GM23338 (cell line): ENCODE measurements at regions not wholly inside any gene's neighbourhood (a gene's known extent, or its start where the extent isn't known, plus 50 kb on each side); places are given as distances from the start of the nearest gene placed in this dataset.
"Not testable (repeated sequence)": the region's sequence is repeated elsewhere in the genome, so short reads cannot be mapped to it uniquely, and the experiment has no call there.

ENCODE experiments used
- ATAC-seq: fragments of 200-7000 bp; cut with Tn5 transposase; 3 replicates; pipeline ENCODE4 v1.9.1; 2020
- DNase-seq: peaks from one replicate; pipeline ENCODE4 v3.0.0-alpha.2; 2015; ENCODE audit warnings: low spot score
- H2AFZ ChIP-seq: fragments of 200-600 bp; sonication (generic); 2 replicates; pipeline ENCODE4 v1.8.0; 2016; ENCODE audit warnings: antibody characterized with exemption, mild to moderate bottlenecking, moderate library complexity
- H3F3A ChIP-seq: fragments of 200-600 bp; sonication (generic); replicated peaks from 2 replicates; pipeline ENCODE4 v1.8.0; 2017; ENCODE audit warnings: antibody characterized with exemption, mixed run types, low read depth
- H3K27ac ChIP-seq: fragments of 200-600 bp; sonication (generic); 2 replicates; pipeline ENCODE4 v1.6.1; 2016; ENCODE audit warnings: low read depth
- H3K27me3 ChIP-seq: fragments of 200-600 bp; sonication (generic); 2 replicates; pipeline ENCODE4 v1.8.0; 2016; ENCODE audit warnings: mild to moderate bottlenecking, mixed run types, moderate library complexity; ENCODE audit not compliant: insufficient read depth
- H3K36me3 ChIP-seq: fragments of 200-600 bp; sonication (generic); 2 replicates; pipeline ENCODE4 v1.8.0; 2016; ENCODE audit warnings: mild to moderate bottlenecking; ENCODE audit not compliant: insufficient read depth
- H3K4me1 ChIP-seq: fragments of 200-600 bp; sonication (generic); 2 replicates; pipeline ENCODE4 v1.8.0; 2016; ENCODE audit warnings: mild to moderate bottlenecking, moderate library complexity; ENCODE audit not compliant: insufficient read depth
- H3K4me2 ChIP-seq: fragments of 200-600 bp; sonication (generic); 2 replicates; pipeline ENCODE4 v1.7.1; 2017; ENCODE audit warnings: mixed run types
- H3K4me3 ChIP-seq: fragments of 200-600 bp; sonication (generic); 2 replicates; pipeline ENCODE4 v1.6.1; 2016; ENCODE audit warnings: mixed run types
- H3K79me2 ChIP-seq: fragments of 200-600 bp; sonication (generic); replicated peaks from 2 replicates; pipeline ENCODE4 v1.8.0; 2017; ENCODE audit warnings: mild to moderate bottlenecking; ENCODE audit not compliant: insufficient read depth
- H3K9me2 ChIP-seq: fragments of 200-600 bp; sonication (generic); 2 replicates; pipeline ENCODE4 v1.8.0; 2017; ENCODE audit not compliant: insufficient read depth
- H4K20me1 ChIP-seq: fragments of 200-600 bp; sonication (generic); replicated peaks from 2 replicates; pipeline ENCODE4 v1.8.0; 2017; ENCODE audit warnings: mild to moderate bottlenecking; ENCODE audit not compliant: insufficient read depth
- H3K27ac Mint-ChIP-seq: 2 replicates; pipeline ENCODE4 v1.8.0; 2020; ENCODE audit warnings: inconsistent platforms, mild to moderate bottlenecking, moderate library complexity, mixed read lengths
- H3K27me3 Mint-ChIP-seq: 3 replicates; pipeline ENCODE4 v1.8.0; 2022; ENCODE audit warnings: low read depth, mild to moderate bottlenecking, moderate library complexity, mixed read lengths, inconsistent platforms; ENCODE audit not compliant: insufficient read depth, poor library complexity
- H3K36me3 Mint-ChIP-seq: 3 replicates; pipeline ENCODE4 v1.8.0; 2021; ENCODE audit warnings: low read depth, mild to moderate bottlenecking, inconsistent platforms, moderate library complexity, mixed read lengths
- H3K4me1 Mint-ChIP-seq: 3 replicates; pipeline ENCODE4 v1.8.0; 2020; ENCODE audit warnings: mild to moderate bottlenecking, inconsistent platforms, mixed read lengths
- H3K4me3 Mint-ChIP-seq: 3 replicates; pipeline ENCODE4 v1.8.0; 2021; ENCODE audit warnings: moderate library complexity, mild to moderate bottlenecking, inconsistent platforms, mixed read lengths
- H3K9me3 Mint-ChIP-seq: 3 replicates; pipeline ENCODE4 v1.8.0; 2020; ENCODE audit warnings: moderate library complexity, mild to moderate bottlenecking, inconsistent platforms, mixed read lengths
- CTCF ChIP-seq, 2 experiments: fragments of 200-600 bp in 1 of 2; sonication (generic) in 1 of 2; conservative IDR thresholded peaks; 2 replicates each; pipeline versions ENCODE4 v1.5.1 to v1.6.1; 2016 to 2017; ENCODE audit warnings: antibody characterized with exemption in 2 of 2, low read depth in 2 of 2, mild to moderate bottlenecking in 2 of 2, moderate library complexity in 1 of 2
- EZH2 ChIP-seq: fragments of 200-600 bp; sonication (generic); IDR thresholded peaks from one replicate; pipeline ENCODE4 v1.8.0; 2017; ENCODE audit warnings: antibody characterized with exemption, mild to moderate bottlenecking, low read depth; ENCODE audit not compliant: unreplicated experiment
- EZH2phosphoT487 ChIP-seq: fragments of 200-600 bp; sonication (generic); IDR thresholded peaks from one replicate; pipeline ENCODE4 v1.8.1; 2018; ENCODE audit warnings: antibody characterized with exemption; ENCODE audit not compliant: unreplicated experiment
- POLR2AphosphoS5 ChIP-seq: IDR thresholded peaks from 2 replicates; pipeline ENCODE4 v1.6.1; 2016; ENCODE audit warnings: antibody characterized with exemption, low read depth
- STAT1 ChIP-seq: IDR thresholded peaks from one replicate; pipeline ENCODE4 v1.6.1; 2016; ENCODE audit warnings: antibody characterized with exemption; ENCODE audit not compliant: unreplicated experiment
- ZNF114 ChIP-seq: fragments of 250-450 bp; sonication (Bioruptor Pico); IDR thresholded peaks from 2 replicates; pipeline ENCODE4 v1.5.0; 2020; ENCODE audit warnings: mild to moderate bottlenecking, moderate library complexity
- TF ChIP-seq, protein P1 (sequence below): fragments of 250-450 bp; sonication (Bioruptor Pico); IDR thresholded peaks from 2 replicates; pipeline ENCODE4 v1.5.0; 2020; ENCODE audit warnings: mild to moderate bottlenecking, moderate library complexity

GRCh38 chr6:97508646-97509045, 225.6 kb upstream of the MMS22L start:
- Histone ChIP-seq H3F3A (no peaks in the 10 kb centered on the region), H3K79me2 (no peaks in the 10 kb centered on the region), H4K20me1 (no peaks in the 10 kb centered on the region), H3K4me3 (no peak overlapping the region), H3K27me3 (no peaks in the 10 kb centered on the region), H2AFZ (no peak overlapping the region), H3K27ac (no peak overlapping the region), H3K4me2 (no peak overlapping the region), H3K9me2 (peaks cover 9% of the 10 kb centered on the region), H3K36me3 (no peaks in the 10 kb centered on the region), H3K4me1 (0 out of 2 replicates have a peak, but pooled peaks cover 3% of the 10 kb centered on the region)
- Mint-ChIP-seq H3K4me3 (no peak overlapping the region), H3K36me3 (no peaks in the 10 kb centered on the region), H3K9me3 (no peaks in the 10 kb centered on the region), H3K27me3 (peaks cover 1% of the 10 kb centered on the region), H3K27ac (no peak overlapping the region), H3K4me1 (peaks cover 3% of the 10 kb centered on the region; the same call in 2 of the 3 replicates)
- no peak for ATAC-seq
- DNase-seq = no peak
- TF ChIP-seq, protein P1, sequence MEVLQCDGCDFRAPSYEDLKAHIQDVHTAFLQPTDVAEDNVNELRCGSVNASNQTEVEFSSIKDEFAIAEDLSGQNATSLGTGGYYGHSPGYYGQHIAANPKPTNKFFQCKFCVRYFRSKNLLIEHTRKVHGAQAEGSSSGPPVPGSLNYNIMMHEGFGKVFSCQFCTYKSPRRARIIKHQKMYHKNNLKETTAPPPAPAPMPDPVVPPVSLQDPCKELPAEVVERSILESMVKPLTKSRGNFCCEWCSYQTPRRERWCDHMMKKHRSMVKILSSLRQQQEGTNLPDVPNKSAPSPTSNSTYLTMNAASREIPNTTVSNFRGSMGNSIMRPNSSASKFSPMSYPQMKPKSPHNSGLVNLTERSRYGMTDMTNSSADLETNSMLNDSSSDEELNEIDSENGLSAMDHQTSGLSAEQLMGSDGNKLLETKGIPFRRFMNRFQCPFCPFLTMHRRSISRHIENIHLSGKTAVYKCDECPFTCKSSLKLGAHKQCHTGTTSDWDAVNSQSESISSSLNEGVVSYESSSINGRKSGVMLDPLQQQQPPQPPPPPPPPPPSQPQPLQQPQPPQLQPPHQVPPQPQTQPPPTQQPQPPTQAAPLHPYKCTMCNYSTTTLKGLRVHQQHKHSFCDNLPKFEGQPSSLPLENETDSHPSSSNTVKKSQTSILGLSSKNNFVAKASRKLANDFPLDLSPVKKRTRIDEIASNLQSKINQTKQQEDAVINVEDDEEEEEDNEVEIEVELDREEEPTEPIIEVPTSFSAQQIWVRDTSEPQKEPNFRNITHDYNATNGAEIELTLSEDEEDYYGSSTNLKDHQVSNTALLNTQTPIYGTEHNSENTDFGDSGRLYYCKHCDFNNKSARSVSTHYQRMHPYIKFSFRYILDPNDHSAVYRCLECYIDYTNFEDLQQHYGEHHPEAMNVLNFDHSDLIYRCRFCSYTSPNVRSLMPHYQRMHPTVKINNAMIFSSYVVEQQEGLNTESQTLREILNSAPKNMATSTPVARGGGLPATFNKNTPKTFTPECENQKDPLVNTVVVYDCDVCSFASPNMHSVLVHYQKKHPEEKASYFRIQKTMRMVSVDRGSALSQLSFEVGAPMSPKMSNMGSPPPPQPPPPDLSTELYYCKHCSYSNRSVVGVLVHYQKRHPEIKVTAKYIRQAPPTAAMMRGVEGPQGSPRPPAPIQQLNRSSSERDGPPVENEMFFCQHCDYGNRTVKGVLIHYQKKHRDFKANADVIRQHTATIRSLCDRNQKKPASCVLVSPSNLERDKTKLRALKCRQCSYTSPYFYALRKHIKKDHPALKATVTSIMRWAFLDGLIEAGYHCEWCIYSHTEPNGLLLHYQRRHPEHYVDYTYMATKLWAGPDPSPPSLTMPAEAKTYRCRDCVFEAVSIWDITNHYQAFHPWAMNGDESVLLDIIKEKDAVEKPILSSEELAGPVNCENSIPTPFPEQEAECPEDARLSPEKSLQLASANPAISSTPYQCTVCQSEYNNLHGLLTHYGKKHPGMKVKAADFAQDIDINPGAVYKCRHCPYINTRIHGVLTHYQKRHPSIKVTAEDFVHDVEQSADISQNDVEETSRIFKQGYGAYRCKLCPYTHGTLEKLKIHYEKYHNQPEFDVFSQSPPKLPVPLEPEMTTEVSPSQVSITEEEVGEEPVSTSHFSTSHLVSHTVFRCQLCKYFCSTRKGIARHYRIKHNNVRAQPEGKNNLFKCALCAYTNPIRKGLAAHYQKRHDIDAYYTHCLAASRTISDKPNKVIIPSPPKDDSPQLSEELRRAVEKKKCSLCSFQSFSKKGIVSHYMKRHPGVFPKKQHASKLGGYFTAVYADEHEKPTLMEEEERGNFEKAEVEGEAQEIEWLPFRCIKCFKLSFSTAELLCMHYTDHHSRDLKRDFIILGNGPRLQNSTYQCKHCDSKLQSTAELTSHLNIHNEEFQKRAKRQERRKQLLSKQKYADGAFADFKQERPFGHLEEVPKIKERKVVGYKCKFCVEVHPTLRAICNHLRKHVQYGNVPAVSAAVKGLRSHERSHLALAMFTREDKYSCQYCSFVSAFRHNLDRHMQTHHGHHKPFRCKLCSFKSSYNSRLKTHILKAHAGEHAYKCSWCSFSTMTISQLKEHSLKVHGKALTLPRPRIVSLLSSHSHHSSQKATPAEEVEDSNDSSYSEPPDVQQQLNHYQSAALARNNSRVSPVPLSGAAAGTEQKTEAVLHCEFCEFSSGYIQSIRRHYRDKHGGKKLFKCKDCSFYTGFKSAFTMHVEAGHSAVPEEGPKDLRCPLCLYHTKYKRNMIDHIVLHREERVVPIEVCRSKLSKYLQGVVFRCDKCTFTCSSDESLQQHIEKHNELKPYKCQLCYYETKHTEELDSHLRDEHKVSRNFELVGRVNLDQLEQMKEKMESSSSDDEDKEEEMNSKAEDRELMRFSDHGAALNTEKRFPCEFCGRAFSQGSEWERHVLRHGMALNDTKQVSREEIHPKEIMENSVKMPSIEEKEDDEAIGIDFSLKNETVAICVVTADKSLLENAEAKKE (CRISPR knock-in tag) = no peak
- TF ChIP-seq ZNF114 (CRISPR knock-in tag) (no peak), STAT1 (no peak), EZH2phosphoT487 (no peak), EZH2 (no peak), POLR2AphosphoS5 (no peak), CTCF (conservative IDR thresholded peaks at IDR 0.05; ENCODE audit: low read depth in 2 of 2) (no peak)

DNA sequence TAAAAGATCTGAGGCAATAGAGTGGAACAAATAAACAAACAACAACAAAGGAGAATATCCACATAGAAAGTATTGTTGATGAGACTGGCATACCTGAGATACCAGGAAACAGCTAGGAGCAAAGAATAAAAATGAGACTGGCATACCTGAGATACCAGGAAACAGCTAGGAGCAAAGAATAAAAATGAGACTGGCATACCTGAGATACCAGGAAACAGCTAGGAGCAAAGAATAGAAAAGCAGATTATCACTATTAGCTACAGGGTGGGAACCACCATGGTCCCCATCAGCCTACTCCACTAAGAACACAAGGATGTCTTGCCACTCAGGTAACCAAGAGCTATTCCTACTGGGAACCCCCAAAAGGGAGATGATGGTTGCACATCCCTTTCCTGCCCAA, 230.2 kb upstream of the MMS22L start:
- not testable (repeated sequence) for H3K27ac Mint-ChIP-seq, H3F3A ChIP-seq, H3K27me3 ChIP-seq, H3K36me3 ChIP-seq, ATAC-seq, H2AFZ ChIP-seq, H3K4me3 ChIP-seq, H3K9me3 Mint-ChIP-seq, H3K4me1 Mint-ChIP-seq, DNase-seq, H4K20me1 ChIP-seq, H3K27me3 Mint-ChIP-seq, H3K36me3 Mint-ChIP-seq, H3K4me3 Mint-ChIP-seq, H3K4me2 ChIP-seq, H3K4me1 ChIP-seq, H3K79me2 ChIP-seq
- peaks cover 14% of the 10 kb centered on the region for H3K9me2 ChIP-seq
- peak overlapping the region; percentile 65 for H3K27ac ChIP-seq
